NCI-H187 (cell line): ENCODE measurements at regions not wholly inside any gene's neighbourhood (a gene's known extent, or its start where the extent isn't known, plus 50 kb on each side); places are given as distances from the start of the nearest gene placed in this dataset.
A peak's percentile ranks its signal among the peaks of the same experiment; 100 is the strongest.

ENCODE experiments used
- DNase-seq, 2 experiments: peaks; one replicate each; lab custom pipeline; 2025; lab: John Stamatoyannopoulos, UW

GRCh38 chr3:72109327-72110259 lies 324.6 kb upstream of the PROK2 start:
- no peak for DNase-seq

GRCh38 chr3:72105306-72105705 lies 320.4 kb upstream of the PROK2 start:
- DNase-seq, result no peak

GRCh38 chr3:72102112-72102616 lies 317.2 kb upstream of the PROK2 start:
- DNase-seq, result no peak

GRCh38 chr3:72101494-72101893 lies 316.5 kb upstream of the PROK2 start:
- DNase-seq, result no peak

- peak; percentile 30 to 31 for DNase-seq
These were observed 315.7 kb upstream of the PROK2 start for GRCh38 chr3:72100601-72101187.

GRCh38 chr3:72100080-72100511 lies 315.1 kb upstream of the PROK2 start:
- no peak for DNase-seq

- no peak for DNase-seq
These were observed 314.6 kb upstream of the PROK2 start for GRCh38 chr3:72099326-72100079.

GRCh38 chr3:72097053-72097452 lies 312.1 kb upstream of the PROK2 start:
- no peak for DNase-seq

GRCh38 chr3:72095521-72095920 lies 310.6 kb upstream of the PROK2 start:
- DNase-seq, result no peak

GRCh38 chr3:72093992-72094334 lies 309.0 kb upstream of the PROK2 start:
- no peak for DNase-seq

GRCh38 chr3:72093270-72093991 lies 308.5 kb upstream of the PROK2 start:
- DNase-seq, result no peak

- no peak for DNase-seq
These were observed 307.8 kb upstream of the PROK2 start for GRCh38 chr3:72092778-72093177.

GRCh38 chr3:72088486-72089025 lies 303.6 kb upstream of the PROK2 start:
- DNase-seq, result no peak

- no peak for DNase-seq
These were observed 302.5 kb upstream of the PROK2 start for GRCh38 chr3:72087420-72087819.

GRCh38 chr3:72086743-72087087 lies 301.8 kb upstream of the PROK2 start:
- DNase-seq, result no peak

- DNase-seq, result no peak
These were observed 301.2 kb upstream of the PROK2 start for GRCh38 chr3:72086042-72086742.

- no peak for DNase-seq
These were observed 300.1 kb upstream of the PROK2 start for GRCh38 chr3:72085036-72085435.

- DNase-seq, result no peak
These were observed 298.0 kb upstream of the PROK2 start for GRCh38 chr3:72082776-72083462.

- no peak for DNase-seq
These were observed 297.3 kb upstream of the PROK2 start for GRCh38 chr3:72082186-72082715.

- DNase-seq, result no peak
These were observed 296.7 kb upstream of the PROK2 start for GRCh38 chr3:72081471-72082185.
